ENCODE measurements at regions not wholly inside any gene's neighbourhood (a gene's known extent, or its start where the extent isn't known, plus 50 kb on each side); places are given as distances from the start of the nearest gene placed in this dataset.
"Not testable (repeated sequence)": the region's sequence is repeated elsewhere in the genome, so short reads cannot be mapped to it uniquely, and the experiment has no call there.

- not testable (repeated sequence) for DNase-seq (ENCODE audit: low spot score)
Measured at GRCh38 chr2:85941490-85941889, 52.7 kb upstream of the ST3GAL5 start.

- no peak for DNase-seq (ENCODE audit: low spot score)
Measured at GRCh38 chr2:85939131-85939530, 50.3 kb upstream of the ST3GAL5 start.

Data from HuH-7 (cell line).